Esophagus muscularis mucosa (tissue), 4 donors: ENCODE measurements at regions not wholly inside any gene's neighbourhood (a gene's known extent, or its start where the extent isn't known, plus 50 kb on each side); places are given as distances from the start of the nearest gene placed in this dataset.
A peak's percentile ranks its signal among the peaks of the same experiment; 100 is the strongest.

Experiments used
- DNase-seq: peaks from one replicate; pipeline ENCODE4 v3.0.0-alpha.2; 2017; ENCODE audit errors: extremely low spot score
- H3K27ac ChIP-seq, 4 donors: fragments of 200-600 bp; sonication (generic); replicated peaks in 1 of 4; 1 replicate in 3 of 4; 2 replicates in 1 of 4; pipeline ENCODE4 v1.5.1; 2016 to 2019; ENCODE audit warnings: mild to moderate bottlenecking in 1 of 4
- H3K27me3 ChIP-seq, 4 donors: fragments of 200-600 bp; sonication (generic); one replicate each; pipeline versions ENCODE4 v1.5.1 to v1.6.0; 2016 to 2019
- H3K36me3 ChIP-seq, 4 donors: fragments of 200-600 bp; sonication (generic); one replicate each; pipeline ENCODE4 v1.5.1; 2016 to 2019
- H3K4me1 ChIP-seq, 4 donors: fragments of 200-600 bp; sonication (generic); one replicate each; pipeline ENCODE4 v1.5.1; 2016 to 2019
- H3K4me3 ChIP-seq, 4 donors: fragments of 200-600 bp; sonication (generic); 1 replicate in 2 of 4; 2 replicates in 2 of 4; pipeline ENCODE4 v1.5.1; 2016 to 2019; ENCODE audit warnings: mild to moderate bottlenecking in 4 of 4, moderate library complexity in 1 of 4
- H3K9me3 ChIP-seq, 4 donors: fragments of 200-600 bp; sonication (generic); 1 replicate in 3 of 4; 2 replicates in 1 of 4; pipeline ENCODE4 v1.5.1; 2016 to 2019
- CTCF ChIP-seq, 3 experiments: fragments of 200-600 bp in 2 of 3; fragments of 450-650 bp in 1 of 3; sonication (generic) in 2 of 3; IDR thresholded peaks; one replicate each; pipeline ENCODE4 v1.5.1; 2017 to 2019; ENCODE audit warnings: antibody characterized with exemption in 3 of 3, mild to moderate bottlenecking in 2 of 3, moderate library complexity in 1 of 3
- EP300 ChIP-seq: sonication (generic); formaldehyde crosslinking; IDR thresholded peaks from one replicate; pipeline ENCODE4 v1.6.1; 2017; ENCODE audit warnings: antibody characterized with exemption
- POLR2A ChIP-seq: fragments of 450-650 bp; IDR thresholded peaks from one replicate; pipeline ENCODE4 v1.6.1; 2017; ENCODE audit warnings: antibody characterized with exemption, moderate library complexity, mild to moderate bottlenecking, low read depth
- POLR2AphosphoS5 ChIP-seq, 2 donors: sonication (generic); formaldehyde crosslinking; IDR thresholded peaks; one replicate each; pipeline ENCODE4 v1.6.1; 2017; ENCODE audit warnings: antibody characterized with exemption in 2 of 2
- WGBS: methylation state at CpG from one replicate; pipeline ENCODE4 v1.1.5; 2018; 5-methylcytosine and 5-hydroxymethylcytosine counted together
- intact Hi-C: fragments of 100-400 bp; cut with DNase I; formaldehyde crosslinking; loops from one replicate; pipeline ENCODE4 v1.15.1; 2023

- Histone ChIP-seq H3K36me3 (no peaks in the 10 kb centered on the region), H3K4me3 (no peak overlapping the region), H3K4me1 (peaks cover 0 to 6% (median 0%) of the 10 kb centered on the region in 4 donors), H3K9me3 (no peaks in the 10 kb centered on the region), H3K27ac (peak overlapping the region in 1 of 4 donors; percentile 26), H3K27me3 (no peaks in the 10 kb centered on the region)
- TF ChIP-seq POLR2A (no peak), EP300 (no peak), POLR2AphosphoS5 (IDR thresholded peaks at IDR 0.05) (no peak), CTCF (IDR thresholded peaks at IDR 0.05) (peak in 2 of 3 experiments; percentile 7 to 10)
- WGBS, result 52% methylated on average over 3 of the region's 3 CpGs
- intact Hi-C loops, result no loop called here
- DNase-seq, result no peak
Measured at GRCh38 chr12:30457621-30458289, 237.9 kb downstream of the IPO8 start.

- peaks cover 0 to 19% (median 6%) of the 10 kb centered on the region in 4 donors for H3K9me3 ChIP-seq
- no peaks in the 10 kb centered on the region for H3K36me3 ChIP-seq
- WGBS, result 90% methylated on average over 2 of the region's 2 CpGs
- no peaks in the 10 kb centered on the region for H3K4me1 ChIP-seq
- TF ChIP-seq POLR2A (no peak), EP300 (no peak)
- DNase-seq, result no peak
- no peaks in the 10 kb centered on the region for H3K27me3 ChIP-seq
- no peak overlapping the region for H3K4me3 ChIP-seq
- intact Hi-C loops, result no loop called here
- H3K27ac ChIP-seq, result no peak overlapping the region
Measured at GRCh38 chr12:30450872-30451271, 244.8 kb downstream of the IPO8 start.

GRCh38 chr12:30450226-30450625 lies 245.4 kb downstream of the IPO8 start:
- TF ChIP-seq CTCF (IDR thresholded peaks at IDR 0.05) (no peak), EP300 (no peak), POLR2AphosphoS5 (IDR thresholded peaks at IDR 0.05) (no peak), POLR2A (no peak)
- DNase-seq, result no peak
- H3K27ac ChIP-seq, result no peak overlapping the region
- H3K4me3 ChIP-seq, result no peak overlapping the region
- no peaks in the 10 kb centered on the region for H3K36me3 ChIP-seq
- H3K27me3 ChIP-seq, result no peaks in the 10 kb centered on the region
- intact Hi-C loops, result no loop called here
- no peaks in the 10 kb centered on the region for H3K4me1 ChIP-seq
- peaks cover 0 to 19% (median 6%) of the 10 kb centered on the region in 4 donors for H3K9me3 ChIP-seq

- Histone ChIP-seq H3K4me3 (no peak overlapping the region), H3K9me3 (peaks cover 0 to 19% (median 6%) of the 10 kb centered on the region in 4 donors), H3K4me1 (no peaks in the 10 kb centered on the region), H3K27ac (no peak overlapping the region), H3K36me3 (no peaks in the 10 kb centered on the region), H3K27me3 (peaks cover 0 to 3% (median 0%) of the 10 kb centered on the region in 4 donors)
- intact Hi-C loops, result no loop called here
- no peak for DNase-seq
- TF ChIP-seq POLR2A (no peak), EP300 (no peak), CTCF (IDR thresholded peaks at IDR 0.05) (no peak), POLR2AphosphoS5 (IDR thresholded peaks at IDR 0.05) (no peak)
- WGBS, result 77% methylated on average over 2 of the region's 2 CpGs
Measured at GRCh38 chr12:30448038-30448437, 247.6 kb downstream of the IPO8 start.

- Histone ChIP-seq H3K4me3 (no peak overlapping the region), H3K36me3 (no peaks in the 10 kb centered on the region), H3K27me3 (peaks cover 0 to 3% (median 0%) of the 10 kb centered on the region in 4 donors), H3K9me3 (peaks cover 0 to 19% (median 6%) of the 10 kb centered on the region in 4 donors), H3K27ac (no peak overlapping the region), H3K4me1 (no peaks in the 10 kb centered on the region)
- 63% methylated on average over 6 of the region's 6 CpGs for whole genome bisulfite sequencing
- intact Hi-C loops, result no loop called here
- TF ChIP-seq CTCF (IDR thresholded peaks at IDR 0.05) (no peak), EP300 (no peak), POLR2A (no peak), POLR2AphosphoS5 (IDR thresholded peaks at IDR 0.05) (no peak)
- no peak for DNase-seq
Measured at GRCh38 chr12:30447061-30447750, 248.5 kb downstream of the IPO8 start.
